HCT116 (cell line): ENCODE measurements at regions not wholly inside any gene's neighbourhood (a gene's known extent, or its start where the extent isn't known, plus 50 kb on each side); places are given as distances from the start of the nearest gene placed in this dataset.

Experiments
- ATAC-seq: fragments of 200-7000 bp; cut with Tn5 transposase; 2 replicates; pipeline ENCODE4 v1.9.1; 2020; ENCODE audit warnings: mild to moderate bottlenecking, moderate library complexity
- BruUV-seq: library from RNA; stranded (reverse); fragments of 400-500 nt; replicated peaks from 2 replicates; lab custom pipeline; 2021; lab: Mats Ljungman, UMichigan
- CTCF ChIA-PET: fragments of 300-600 bp; sonication (Branson Sonifier 250); formaldehyde crosslinking; loops from one replicate; lab custom pipeline; 2021; ENCODE audit warnings: antibody characterized with exemption; lab: Charles Lee
- POLR2A ChIA-PET: fragments of 300-600, 350-600 bp; sonication (Branson Sonifier 250); formaldehyde crosslinking; loops from one replicate; lab custom pipeline; 2021; ENCODE audit warnings: antibody characterized with exemption; lab: Charles Lee
- RAD21 ChIA-PET, 2 experiments: fragments of 300-600 bp; sonication (Branson Sonifier 250); formaldehyde crosslinking; loops; one replicate each; lab custom pipeline; 2023; ENCODE audit warnings: low total read pairs in 2 of 2; ENCODE audit not compliant: uncharacterized antibody in 2 of 2, unreplicated experiment in 2 of 2, low non-redundant PET in 1 of 2; lab: Charles Lee
- DNase-seq: peaks from one replicate; pipeline ENCODE4 v3.0.0-alpha.2; 2010; ENCODE audit warnings: low read depth, low spot score
- H2AFZ ChIP-seq: fragments of 200-600 bp; shearing (Covaris generic), sonication (generic); 2 replicates; pipeline ENCODE4 v1.6.1; 2017; ENCODE audit warnings: low read depth, mixed run types, mixed read lengths, antibody characterized with exemption, low read length; ENCODE audit not compliant: poor library complexity, severe bottlenecking
- H3K27ac ChIP-seq: 2 replicates; pipeline ENCODE4 v1.5.1; 2012; ENCODE audit warnings: low read depth, low read length
- H3K27me3 ChIP-seq: fragments of 200-600 bp; sonication (generic); 2 replicates; pipeline ENCODE4 v1.6.1; 2016; ENCODE audit warnings: mixed run types, low read length, mixed read lengths; ENCODE audit not compliant: insufficient read depth
- H3K36me3 ChIP-seq, 2 experiments: fragments of 200-500 bp in 1 of 2; fragments of 200-600 bp in 1 of 2; sonication (Bioruptor generic) in 1 of 2; sonication (generic) in 1 of 2; 2 replicates each; pipeline versions ENCODE4 v1.5.1 to v1.6.1; 2014 to 2016; ENCODE audit warnings: low read length in 2 of 2, inconsistent platforms in 1 of 2, mixed read lengths in 1 of 2, mixed run types in 1 of 2; ENCODE audit not compliant: insufficient read depth in 2 of 2, control insufficient read depth in 1 of 2
- H3K4me1 ChIP-seq, 2 experiments: fragments of 200-600 bp in 1 of 2; sonication (generic) in 1 of 2; 2 replicates each; pipeline versions ENCODE4 v1.5.1 to v1.6.1; 2012 to 2017; ENCODE audit warnings: low read length in 2 of 2, inconsistent platforms in 1 of 2, mild to moderate bottlenecking in 1 of 2, mixed read lengths in 1 of 2, mixed run types in 1 of 2, moderate library complexity in 1 of 2; ENCODE audit not compliant: insufficient read depth in 2 of 2, control insufficient read depth in 1 of 2
- H3K4me2 ChIP-seq: fragments of 200-600 bp; sonication (generic); 2 replicates; pipeline ENCODE4 v1.6.1; 2017; ENCODE audit warnings: mixed run types, low read length, mixed read lengths
- H3K4me3 ChIP-seq, 2 experiments: fragments of 200-600 bp in 1 of 2; sonication (generic) in 1 of 2; replicated peaks in 1 of 2; 2 replicates each; pipeline ENCODE4 v1.5.1; 2011 to 2016; ENCODE audit warnings: low read length in 2 of 2, control low read depth in 1 of 2, low read depth in 1 of 2, mild to moderate bottlenecking in 1 of 2, mixed read lengths in 1 of 2, mixed run types in 1 of 2
- H3K79me2 ChIP-seq: fragments of 200-600 bp; sonication (generic); 2 replicates; pipeline ENCODE4 v1.6.1; 2017; ENCODE audit warnings: mild to moderate bottlenecking, mixed run types, low read length, moderate library complexity, mixed read lengths; ENCODE audit not compliant: insufficient read depth
- H3K9ac ChIP-seq: fragments of 200-600 bp; sonication (generic); 2 replicates; pipeline ENCODE4 v1.6.1; 2016; ENCODE audit warnings: low read length, mixed read lengths
- H3K9me2 ChIP-seq: fragments of 200-600 bp; sonication (generic), shearing (Covaris generic); 2 replicates; pipeline ENCODE4 v1.6.1; 2017; ENCODE audit warnings: mixed run types, mild to moderate bottlenecking, moderate library complexity; ENCODE audit not compliant: insufficient read depth
- H3K9me3 ChIP-seq, 2 experiments: fragments of 200-500 bp in 1 of 2; fragments of 200-600 bp in 1 of 2; sonication (Bioruptor generic) in 1 of 2; sonication (generic) in 1 of 2; 2 replicates each; pipeline ENCODE4 v1.6.1; 2014 to 2017; ENCODE audit warnings: low read length in 2 of 2, mixed read lengths in 2 of 2, inconsistent platforms in 1 of 2, low read depth in 1 of 2, mild to moderate bottlenecking in 1 of 2, mixed run types in 1 of 2, moderate library complexity in 1 of 2; ENCODE audit not compliant: control insufficient read depth in 1 of 2, insufficient read depth in 1 of 2
- H4K20me1 ChIP-seq: fragments of 200-600 bp; sonication (generic), shearing (Covaris generic); 2 replicates; pipeline ENCODE4 v1.6.1; 2017; ENCODE audit warnings: mixed run types, mild to moderate bottlenecking, moderate library complexity; ENCODE audit not compliant: insufficient read depth
- ATF3 ChIP-seq: IDR thresholded peaks from 2 replicates; pipeline ENCODE4 v1.6.1; 2012
- CTCF ChIP-seq, 3 experiments: fragments of 200-600 bp in 1 of 3; sonication (generic) in 1 of 3; IDR thresholded peaks in 2 of 3; conservative IDR thresholded peaks in 1 of 3; 2 replicates each; pipeline ENCODE4 v1.5.1; 2012 to 2017; ENCODE audit warnings: low read depth in 2 of 3, low read length in 2 of 3, antibody characterized with exemption in 1 of 3, borderline replicate concordance in 1 of 3, control low read depth in 1 of 3, mild to moderate bottlenecking in 1 of 3, mixed read lengths in 1 of 3, mixed run types in 1 of 3, moderate library complexity in 1 of 3; ENCODE audit not compliant: insufficient read depth in 1 of 3
- EGR1 ChIP-seq: IDR thresholded peaks from 2 replicates; pipeline ENCODE4 v1.6.1; 2012; ENCODE audit warnings: low read depth
- EZH2phosphoT487 ChIP-seq: fragments of 200-600 bp; IDR thresholded peaks from 2 replicates; pipeline ENCODE4 v1.6.1; 2018; ENCODE audit warnings: antibody characterized with exemption, borderline replicate concordance
- FOSL1 ChIP-seq: IDR thresholded peaks from 2 replicates; pipeline ENCODE4 v1.6.1; 2012; ENCODE audit warnings: low read depth
- JUND ChIP-seq: IDR thresholded peaks from 2 replicates; pipeline ENCODE4 v1.6.1; 2012
- POLR2AphosphoS5 ChIP-seq: IDR thresholded peaks from 2 replicates; pipeline ENCODE4 v1.6.1; 2011; ENCODE audit warnings: mild to moderate bottlenecking, low read depth, low read length, moderate library complexity
- RAD21 ChIP-seq: IDR thresholded peaks from 2 replicates; pipeline ENCODE4 v1.6.1; 2012; ENCODE audit warnings: low read depth, mild to moderate bottlenecking
- SIN3A ChIP-seq: IDR thresholded peaks from 2 replicates; pipeline ENCODE4 v1.6.1; 2012; ENCODE audit warnings: low read depth
- SP1 ChIP-seq: IDR thresholded peaks from 2 replicates; pipeline ENCODE4 v1.6.1; 2012; ENCODE audit warnings: low read depth
- ZNF274 ChIP-seq: fragments of 200-500 bp; sonication (Bioruptor generic); IDR thresholded peaks from 2 replicates; pipeline ENCODE4 v1.6.1; 2014; ENCODE audit warnings: mild to moderate bottlenecking, low read depth, low read length, inconsistent platforms
- intact Hi-C: fragments of 100-400 bp; cut with micrococcal nuclease; formaldehyde crosslinking; loops from 2 replicates; pipeline ENCODE4 v1.10.0; 2022

GRCh38 chr12:90174198-90174510, 465.5 kb upstream of the ATP2B1 start:
- no peak overlapping the region for H3K4me3 ChIP-seq
- no peak; the same call in 1 of the 2 replicates for ATAC-seq

More at GRCh38 chr12:90174198-90174510, 465.5 kb upstream of the ATP2B1 start:
- no TSS peak for BruUV-seq
- Histone ChIP-seq H3K4me1 (peaks cover 0 to 8% of the 10 kb centered on the region in 2 experiments; a peak in 2 of 4 replicates), H3K27me3 (no peaks in the 10 kb centered on the region), H3K9me3 (peaks cover 0 to 7% of the 10 kb centered on the region in 2 experiments; a peak in 1 of 4 replicates), H2AFZ (no peak overlapping the region), H3K9me2 (no peaks in the 10 kb centered on the region), H3K4me2 (peak overlapping the region; percentile 11; the same call in 1 of the 2 replicates), H3K79me2 (no peaks in the 10 kb centered on the region), H3K9ac (no peak overlapping the region), H3K27ac (no peak overlapping the region), H3K36me3 (no peaks in the 10 kb centered on the region), H4K20me1 (no peaks in the 10 kb centered on the region)
- ChIA-PET CTCF (no interaction called here), RAD21 (no interaction called here), POLR2A (interaction anchor here (1.1 kb wide), 1 partner anchor 8 kb away, joined by 3 read pairs; no protein-coding TSS in a partner anchor)
- DNase-seq: peak; percentile 6
- TF ChIP-seq SIN3A (no peak), JUND (peak; percentile 50; the same call in 1 of the 2 replicates), ATF3 (0 out of 2 replicates have a peak, but pooled peaks have one; percentile 18), FOSL1 (peak; percentile 50; the same call in 1 of the 2 replicates), CTCF (IDR thresholded peaks at IDR 0.05 in 2 of 3, conservative IDR thresholded peaks at IDR 0.05 in 1 of 3; ENCODE audit: borderline replicate concordance in 1 of 3, insufficient read depth in 1 of 3, low read depth in 2 of 3, low read length in 2 of 3) (no peak), EGR1 (no peak), SP1 (peak; percentile 25; the same call in 1 of the 2 replicates), ZNF274 (no peak), RAD21 (no peak), POLR2AphosphoS5 (no peak), EZH2phosphoT487 (no peak)
- intact Hi-C loops: loop anchor here (10.0 kb wide), 1 partner anchor 629 kb away; no protein-coding TSS in a partner anchor
